Loucy (cell line): ENCODE measurements at regions not wholly inside any gene's neighbourhood (a gene's known extent, or its start where the extent isn't known, plus 50 kb on each side); places are given as distances from the start of the nearest gene placed in this dataset.

ENCODE experiments used
- H2AFZ ChIP-seq: fragments of 200-600 bp; sonication (generic); 2 replicates; pipeline ENCODE4 v1.6.0; 2016; ENCODE audit warnings: antibody characterized with exemption, mild to moderate bottlenecking, low read length, moderate library complexity
- H3F3A ChIP-seq: fragments of 200-600 bp; 2 replicates; pipeline ENCODE4 v1.6.0; 2016; ENCODE audit warnings: antibody characterized with exemption, low read depth, mild to moderate bottlenecking
- H3K27me3 ChIP-seq: fragments of 200-600 bp; sonication (generic); 2 replicates; pipeline ENCODE4 v1.6.1; 2014; ENCODE audit warnings: low read length, mild to moderate bottlenecking; ENCODE audit not compliant: insufficient read depth, poor library complexity, severe bottlenecking
- H3K36me3 ChIP-seq: fragments of 200-600 bp; sonication (generic); 2 replicates; pipeline ENCODE4 v1.6.1; 2016; ENCODE audit warnings: low read length; ENCODE audit not compliant: insufficient read depth
- H3K4me1 ChIP-seq: fragments of 200-600 bp; sonication (generic); 2 replicates; pipeline ENCODE4 v1.5.1; 2014; ENCODE audit warnings: low read length, mild to moderate bottlenecking; ENCODE audit not compliant: insufficient read depth, poor library complexity, severe bottlenecking
- H3K4me2 ChIP-seq: fragments of 200-600 bp; sonication (generic); 2 replicates; pipeline ENCODE4 v1.6.0; 2014; ENCODE audit warnings: antibody characterized with exemption, low read length, low read depth, mild to moderate bottlenecking; ENCODE audit not compliant: poor library complexity, severe bottlenecking
- H3K4me3 ChIP-seq: fragments of 200-600 bp; sonication (generic); 2 replicates; pipeline ENCODE4 v1.5.1; 2014; ENCODE audit warnings: low read length, mild to moderate bottlenecking, mixed read lengths; ENCODE audit not compliant: poor library complexity, severe bottlenecking
- H3K79me2 ChIP-seq: fragments of 200-600 bp; sonication (generic); 2 replicates; pipeline ENCODE4 v1.6.1; 2014; ENCODE audit warnings: low read length; ENCODE audit not compliant: insufficient read depth
- H3K9ac ChIP-seq: fragments of 200-600 bp; sonication (generic); 2 replicates; pipeline ENCODE4 v1.6.0; 2014; ENCODE audit warnings: mild to moderate bottlenecking, low read depth, low read length, moderate library complexity; ENCODE audit not compliant: poor library complexity, severe bottlenecking
- H3K9me2 ChIP-seq: fragments of 200-600 bp; sonication (generic); replicated peaks from 2 replicates; pipeline ENCODE4 v1.6.1; 2016; ENCODE audit warnings: low read depth, low read length, mixed read lengths
- H3K9me3 ChIP-seq: fragments of 200-600 bp; sonication (generic); 2 replicates; pipeline ENCODE4 v1.6.1; 2014; ENCODE audit warnings: mild to moderate bottlenecking, antibody characterized with exemption, low read length, low read depth; ENCODE audit not compliant: insufficient read depth
- H4K20me1 ChIP-seq: fragments of 200-600 bp; sonication (generic); 2 replicates; pipeline ENCODE4 v1.6.0; 2014; ENCODE audit warnings: antibody characterized with exemption, low read length, mild to moderate bottlenecking; ENCODE audit not compliant: insufficient read depth, poor library complexity, severe bottlenecking
- EZH2phosphoT487 ChIP-seq: fragments of 200-600 bp; IDR thresholded peaks from 2 replicates; pipeline ENCODE4 v1.6.1; 2018; ENCODE audit warnings: antibody characterized with exemption, mild to moderate bottlenecking, moderate library complexity, borderline replicate concordance
- TF ChIP-seq, protein P1 (sequence below): fragments of 200-600 bp; sonication (generic); conservative IDR thresholded peaks from 2 replicates; pipeline ENCODE4 v1.5.1; 2014; ENCODE audit warnings: mild to moderate bottlenecking, antibody characterized with exemption, low read length

DNA sequence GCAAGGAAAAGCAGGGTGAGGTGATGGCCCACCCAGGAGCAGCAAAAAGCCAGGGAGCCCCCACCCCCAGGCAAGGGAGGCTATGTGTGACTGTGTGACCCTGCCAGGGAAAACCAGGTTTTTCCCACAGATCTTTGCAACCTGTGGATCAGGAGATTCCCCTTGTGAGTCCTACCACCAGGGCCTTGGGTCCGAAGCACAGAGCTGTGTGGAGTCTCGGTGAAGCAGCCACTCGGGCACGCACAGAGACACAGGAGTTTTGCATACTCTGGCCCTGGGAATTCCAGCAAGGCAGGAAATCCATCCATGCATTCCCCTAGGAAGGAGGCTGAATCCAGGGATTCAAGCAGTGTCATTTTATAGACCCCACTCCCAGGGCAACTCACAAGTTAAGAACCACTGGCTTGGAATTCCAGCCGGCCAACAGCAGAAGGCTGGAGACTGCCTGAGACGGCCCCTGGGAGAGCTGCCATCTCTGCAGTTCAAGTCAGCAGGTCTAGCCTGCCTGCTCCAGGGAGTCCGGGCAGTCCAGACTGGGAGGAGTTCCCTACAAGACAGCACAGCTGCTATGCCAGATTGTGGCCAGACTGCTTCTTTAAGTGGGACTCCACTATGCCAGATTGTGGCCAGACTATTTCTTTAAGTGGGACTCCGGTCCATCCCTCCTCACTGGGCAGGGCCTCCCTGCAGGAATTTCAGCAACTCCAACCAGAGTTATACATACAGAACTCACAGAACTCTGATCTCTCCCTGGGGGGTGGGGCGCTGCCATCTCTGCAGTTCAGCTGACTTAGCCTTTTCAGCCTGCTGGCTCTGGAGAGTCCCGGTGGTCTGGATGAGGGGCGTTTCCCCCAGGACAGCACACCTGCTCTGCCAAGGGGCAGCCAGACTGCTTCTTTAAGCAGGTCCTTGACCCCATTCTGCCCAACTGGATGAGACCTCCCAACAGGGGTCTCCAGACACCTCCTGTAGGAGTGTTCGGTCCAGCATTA, 85.1 kb upstream of the ADAD1 start:
- Histone ChIP-seq H3K36me3 (peaks cover 15% of the 10 kb centered on the region; the same call in 1 of the 2 replicates), H3K4me1 (no peaks in the 10 kb centered on the region), H3F3A (no peaks in the 10 kb centered on the region), H2AFZ (no peak overlapping the region), H3K9ac (no peak overlapping the region), H3K9me3 (no peaks in the 10 kb centered on the region), H3K79me2 (no peaks in the 10 kb centered on the region), H3K4me3 (no peak overlapping the region), H3K9me2 (no peaks in the 10 kb centered on the region), H3K27me3 (no peaks in the 10 kb centered on the region), H3K4me2 (no peak overlapping the region), H4K20me1 (no peaks in the 10 kb centered on the region)
- TF ChIP-seq EZH2phosphoT487, result no peak
- TF ChIP-seq, protein P1, sequence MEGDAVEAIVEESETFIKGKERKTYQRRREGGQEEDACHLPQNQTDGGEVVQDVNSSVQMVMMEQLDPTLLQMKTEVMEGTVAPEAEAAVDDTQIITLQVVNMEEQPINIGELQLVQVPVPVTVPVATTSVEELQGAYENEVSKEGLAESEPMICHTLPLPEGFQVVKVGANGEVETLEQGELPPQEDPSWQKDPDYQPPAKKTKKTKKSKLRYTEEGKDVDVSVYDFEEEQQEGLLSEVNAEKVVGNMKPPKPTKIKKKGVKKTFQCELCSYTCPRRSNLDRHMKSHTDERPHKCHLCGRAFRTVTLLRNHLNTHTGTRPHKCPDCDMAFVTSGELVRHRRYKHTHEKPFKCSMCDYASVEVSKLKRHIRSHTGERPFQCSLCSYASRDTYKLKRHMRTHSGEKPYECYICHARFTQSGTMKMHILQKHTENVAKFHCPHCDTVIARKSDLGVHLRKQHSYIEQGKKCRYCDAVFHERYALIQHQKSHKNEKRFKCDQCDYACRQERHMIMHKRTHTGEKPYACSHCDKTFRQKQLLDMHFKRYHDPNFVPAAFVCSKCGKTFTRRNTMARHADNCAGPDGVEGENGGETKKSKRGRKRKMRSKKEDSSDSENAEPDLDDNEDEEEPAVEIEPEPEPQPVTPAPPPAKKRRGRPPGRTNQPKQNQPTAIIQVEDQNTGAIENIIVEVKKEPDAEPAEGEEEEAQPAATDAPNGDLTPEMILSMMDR, result no peak

DNA sequence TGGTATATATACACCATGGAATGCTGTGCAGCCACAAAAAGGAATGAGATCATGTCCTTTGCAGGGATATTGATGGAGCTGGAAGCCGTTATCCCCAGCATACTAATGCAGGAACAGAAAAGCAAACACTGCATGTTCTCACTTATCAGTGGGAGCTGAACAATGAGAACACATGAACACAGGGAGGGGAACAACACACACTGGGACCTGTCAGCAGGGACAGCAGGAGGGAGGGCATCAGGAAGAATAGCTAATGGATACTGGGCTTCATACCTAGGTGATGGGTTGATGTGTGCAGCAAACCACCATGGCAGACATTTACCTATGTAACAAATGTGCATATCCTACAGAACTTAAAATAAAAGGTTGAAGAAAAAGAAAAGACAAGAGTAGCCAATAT, 81.1 kb upstream of the ADAD1 start:
- Histone ChIP-seq H3F3A (no peaks in the 10 kb centered on the region), H3K9me3 (no peaks in the 10 kb centered on the region)
- TF ChIP-seq EZH2phosphoT487, result no peak
- TF ChIP-seq, protein P1, result no peak

DNA sequence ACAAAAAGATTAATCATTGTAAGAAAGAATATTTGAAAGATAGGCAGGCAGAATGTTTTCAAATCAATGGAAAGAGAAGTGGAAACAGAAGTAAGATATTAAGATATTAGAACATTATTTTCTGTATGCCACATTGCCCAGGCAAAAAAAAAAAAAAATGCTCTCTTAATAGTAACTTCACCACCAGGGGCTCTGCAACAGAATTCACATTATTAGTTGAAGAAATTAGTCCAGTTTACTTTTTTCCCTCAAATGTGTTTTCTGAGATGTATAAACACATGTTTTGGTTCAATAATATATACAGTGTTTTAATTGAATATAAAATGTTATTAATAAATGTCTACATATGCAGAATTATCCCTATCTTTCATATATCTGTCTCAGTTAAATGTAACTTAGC, 78.0 kb upstream of the ADAD1 start:
- no peaks in the 10 kb centered on the region for H3K4me1 ChIP-seq
- H3K4me2 ChIP-seq, result no peak overlapping the region
- H3K9me3 ChIP-seq, result no peaks in the 10 kb centered on the region
- no peaks in the 10 kb centered on the region for H3K79me2 ChIP-seq
- H3F3A ChIP-seq, result no peaks in the 10 kb centered on the region
- no peaks in the 10 kb centered on the region for H3K27me3 ChIP-seq
- H2AFZ ChIP-seq, result no peak overlapping the region
- no peaks in the 10 kb centered on the region for H3K9me2 ChIP-seq
- peaks cover 4% of the 10 kb centered on the region; the same call in 1 of the 2 replicates for H3K36me3 ChIP-seq
- H3K9ac ChIP-seq, result no peak overlapping the region
- TF ChIP-seq, protein P1, result peak; percentile 38
- TF ChIP-seq EZH2phosphoT487, result no peak
- H4K20me1 ChIP-seq, result no peaks in the 10 kb centered on the region
- no peak overlapping the region for H3K4me3 ChIP-seq

More for the DNA sequence above, 81.1 kb upstream of the ADAD1 start:
- Histone ChIP-seq H4K20me1 (no peaks in the 10 kb centered on the region), H3K4me3 (no peak overlapping the region), H3K36me3 (peaks cover 4% of the 10 kb centered on the region; the same call in 1 of the 2 replicates), H3K4me2 (no peak overlapping the region), H3K79me2 (no peaks in the 10 kb centered on the region), H3K9me2 (no peaks in the 10 kb centered on the region), H3K9ac (no peak overlapping the region), H2AFZ (no peak overlapping the region), H3K27me3 (no peaks in the 10 kb centered on the region), H3K4me1 (no peaks in the 10 kb centered on the region)
